Kidney epithelial cell (primary cell): ENCODE measurements at regions not wholly inside any gene's neighbourhood (a gene's known extent, or its start where the extent isn't known, plus 50 kb on each side); places are given as distances from the start of the nearest gene placed in this dataset.

Experiments
- DNase-seq: peaks from one replicate; pipeline ENCODE4 v3.0.0-alpha.2; 2010; ENCODE audit warnings: low read depth
- H3K27me3 ChIP-seq: 2 replicates; pipeline ENCODE4 v1.6.0; 2011; ENCODE audit warnings: low read length; ENCODE audit not compliant: control insufficient read depth, insufficient read depth
- H3K36me3 ChIP-seq: 2 replicates; pipeline ENCODE4 v1.5.1; 2011; ENCODE audit warnings: low read length; ENCODE audit not compliant: control insufficient read depth, insufficient read depth
- H3K4me3 ChIP-seq: 2 replicates; pipeline ENCODE4 v1.5.1; 2011; ENCODE audit warnings: low read depth, mild to moderate bottlenecking, control low read depth, low read length
- TF ChIP-seq, protein P1 (sequence below): IDR thresholded peaks from 2 replicates; pipeline ENCODE4 v1.5.1; 2011; ENCODE audit warnings: mild to moderate bottlenecking, moderate library complexity, low read length, control low read depth, inconsistent platforms; ENCODE audit not compliant: insufficient read depth, poor library complexity, severe bottlenecking

DNA sequence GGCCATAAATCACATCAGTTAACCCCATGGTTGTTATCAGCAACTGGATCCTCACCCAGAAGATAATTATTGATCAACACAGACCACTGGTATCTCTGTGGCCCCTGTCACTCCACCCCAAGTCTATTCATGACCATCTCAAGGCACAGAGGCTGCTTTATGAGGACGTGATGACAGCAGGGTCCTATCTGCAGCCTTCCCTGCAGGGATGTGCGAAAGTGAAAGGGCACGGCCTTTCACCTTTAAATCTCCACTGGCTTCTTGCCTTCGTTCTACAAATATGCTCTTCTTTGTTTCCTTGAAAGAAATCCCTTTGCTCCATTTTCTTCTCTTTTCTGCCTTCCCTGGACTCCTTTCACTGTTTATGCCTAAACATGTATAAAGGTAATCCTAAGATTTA is 170.6 kb upstream of the EDNRA start:
- no peaks in the 10 kb centered on the region for H3K27me3 ChIP-seq
- H3K36me3 ChIP-seq: no peaks in the 10 kb centered on the region
- DNase-seq: no peak
- no peak overlapping the region for H3K4me3 ChIP-seq
- TF ChIP-seq, protein P1, sequence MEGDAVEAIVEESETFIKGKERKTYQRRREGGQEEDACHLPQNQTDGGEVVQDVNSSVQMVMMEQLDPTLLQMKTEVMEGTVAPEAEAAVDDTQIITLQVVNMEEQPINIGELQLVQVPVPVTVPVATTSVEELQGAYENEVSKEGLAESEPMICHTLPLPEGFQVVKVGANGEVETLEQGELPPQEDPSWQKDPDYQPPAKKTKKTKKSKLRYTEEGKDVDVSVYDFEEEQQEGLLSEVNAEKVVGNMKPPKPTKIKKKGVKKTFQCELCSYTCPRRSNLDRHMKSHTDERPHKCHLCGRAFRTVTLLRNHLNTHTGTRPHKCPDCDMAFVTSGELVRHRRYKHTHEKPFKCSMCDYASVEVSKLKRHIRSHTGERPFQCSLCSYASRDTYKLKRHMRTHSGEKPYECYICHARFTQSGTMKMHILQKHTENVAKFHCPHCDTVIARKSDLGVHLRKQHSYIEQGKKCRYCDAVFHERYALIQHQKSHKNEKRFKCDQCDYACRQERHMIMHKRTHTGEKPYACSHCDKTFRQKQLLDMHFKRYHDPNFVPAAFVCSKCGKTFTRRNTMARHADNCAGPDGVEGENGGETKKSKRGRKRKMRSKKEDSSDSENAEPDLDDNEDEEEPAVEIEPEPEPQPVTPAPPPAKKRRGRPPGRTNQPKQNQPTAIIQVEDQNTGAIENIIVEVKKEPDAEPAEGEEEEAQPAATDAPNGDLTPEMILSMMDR: no peak

DNA sequence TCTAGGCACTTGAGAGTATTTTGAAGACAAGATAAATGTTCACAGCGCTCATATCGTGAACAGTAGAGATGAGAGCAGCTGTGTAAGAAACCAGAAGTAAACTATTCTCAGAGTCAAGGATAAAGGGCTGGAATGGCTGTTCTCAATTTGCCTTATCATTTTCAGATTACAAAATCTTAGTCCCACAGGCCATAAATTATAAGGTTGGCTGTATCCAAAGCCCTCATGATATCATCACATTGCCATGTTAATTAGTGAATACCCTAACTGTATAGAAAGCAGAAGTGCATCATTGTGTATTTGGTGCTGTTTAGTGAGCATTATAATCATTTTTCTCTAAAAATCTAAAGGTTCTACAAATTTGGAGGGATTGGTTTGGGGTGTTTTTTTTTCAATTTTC is 168.9 kb upstream of the EDNRA start:
- no peaks in the 10 kb centered on the region for H3K36me3 ChIP-seq
- H3K4me3 ChIP-seq: no peak overlapping the region
- TF ChIP-seq, protein P1: no peak
- no peaks in the 10 kb centered on the region for H3K27me3 ChIP-seq
- DNase-seq: no peak

DNA sequence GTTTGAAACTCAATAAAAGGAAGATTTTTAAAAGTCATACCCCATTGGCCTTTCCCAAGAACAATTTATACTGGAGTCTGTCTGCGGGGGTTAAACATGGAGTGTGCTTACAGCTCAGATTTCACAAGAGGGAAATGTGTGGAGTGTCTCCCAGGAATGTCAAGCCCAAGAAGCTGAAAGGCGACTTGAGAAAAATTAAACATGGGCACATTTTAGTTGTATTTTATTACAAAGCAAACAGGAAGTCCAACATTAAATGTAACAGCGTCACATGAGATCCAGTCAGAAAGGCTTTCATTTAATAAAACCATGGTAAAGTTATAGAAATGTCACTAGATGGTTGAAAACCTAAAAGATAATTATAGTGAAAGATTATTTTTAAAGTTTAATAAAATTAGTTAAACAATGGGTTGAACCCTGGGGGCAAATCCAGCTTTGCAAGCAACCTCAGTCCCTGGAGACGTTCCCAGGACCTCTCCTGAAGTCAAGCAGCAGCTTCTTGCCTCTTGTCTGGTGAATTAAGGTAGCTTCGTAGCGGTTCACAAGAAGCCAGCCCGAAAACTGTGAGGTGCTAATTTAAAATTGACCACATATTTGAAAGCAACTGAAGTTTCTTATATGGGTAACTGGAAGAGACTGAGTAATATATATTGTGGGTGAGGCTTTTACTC is 168.4 kb upstream of the EDNRA start:
- no peaks in the 10 kb centered on the region for H3K27me3 ChIP-seq
- no peak overlapping the region for H3K4me3 ChIP-seq
- no peak for DNase-seq

DNA sequence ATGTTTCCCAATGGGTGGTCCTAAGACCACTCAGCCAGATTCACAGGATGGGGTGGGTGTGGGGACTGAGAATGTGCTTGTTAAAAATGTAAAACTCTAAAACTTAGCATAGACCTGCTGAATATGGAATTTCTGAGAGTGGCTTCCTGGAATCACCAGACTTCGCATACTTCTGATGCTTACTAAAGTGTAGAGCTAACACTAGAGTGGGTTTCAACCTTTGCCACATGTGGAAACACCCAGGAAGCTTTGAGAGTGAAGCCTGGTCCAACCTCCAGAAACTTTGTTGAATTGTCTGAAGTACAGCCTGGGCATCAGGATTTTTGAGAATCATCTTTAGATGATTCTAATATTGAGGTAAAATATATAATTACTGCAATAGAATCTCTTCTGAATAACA is 167.8 kb upstream of the EDNRA start:
- no peaks in the 10 kb centered on the region for H3K27me3 ChIP-seq
- TF ChIP-seq, protein P1: no peak
- DNase-seq: no peak
- no peak overlapping the region for H3K4me3 ChIP-seq
- no peaks in the 10 kb centered on the region for H3K36me3 ChIP-seq

More for the DNA sequence above, 168.4 kb upstream of the EDNRA start:
- TF ChIP-seq, protein P1: no peak
- H3K36me3 ChIP-seq: no peaks in the 10 kb centered on the region

DNA sequence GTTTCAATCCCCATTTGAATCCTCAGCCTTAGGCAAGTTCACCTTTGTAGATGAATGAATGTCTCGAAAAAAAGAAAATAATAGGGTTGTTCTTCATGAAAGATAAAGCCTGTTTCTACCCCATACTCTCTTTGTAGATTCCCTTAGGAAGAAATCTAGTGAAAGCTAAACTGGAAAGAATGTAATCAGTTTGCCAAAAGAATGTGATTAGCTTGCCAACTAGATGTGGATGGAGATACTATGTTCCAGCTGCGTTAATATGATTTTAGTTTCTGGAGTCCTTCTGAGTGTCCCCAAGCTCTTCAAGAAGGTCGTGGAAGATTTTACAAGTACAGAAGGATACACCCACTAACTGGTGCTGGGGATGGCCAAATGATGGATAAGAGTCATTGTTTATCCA is 162.3 kb upstream of the EDNRA start:
- Histone ChIP-seq H3K27me3 (no peaks in the 10 kb centered on the region), H3K36me3 (no peaks in the 10 kb centered on the region), H3K4me3 (no peak overlapping the region)
- DNase-seq: no peak
- TF ChIP-seq, protein P1: no peak

DNA sequence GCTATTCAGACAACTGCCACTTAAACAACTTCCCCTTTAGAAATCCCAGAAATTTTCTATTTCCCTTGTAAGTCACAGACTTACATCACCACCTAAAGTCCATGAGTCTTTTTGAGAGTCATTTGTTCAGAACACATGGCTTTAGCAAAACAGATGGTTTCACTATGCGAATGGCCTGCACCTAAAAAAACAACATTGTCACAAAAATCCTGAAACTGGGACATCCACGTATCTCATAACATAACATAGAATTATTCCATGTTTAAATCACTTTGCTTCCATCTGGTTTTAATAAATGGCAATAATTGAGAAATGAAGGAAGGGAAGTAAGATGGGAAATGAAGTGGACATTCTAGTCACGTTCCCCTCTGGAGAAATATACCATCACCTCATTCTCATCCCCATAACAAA is 155.3 kb upstream of the EDNRA start:
- Histone ChIP-seq H3K36me3 (no peaks in the 10 kb centered on the region), H3K27me3 (no peaks in the 10 kb centered on the region), H3K4me3 (no peak overlapping the region)
- TF ChIP-seq, protein P1: no peak
- DNase-seq: no peak
